ENCODE measurements at regions not wholly inside any gene's neighbourhood (a gene's known extent, or its start where the extent isn't known, plus 50 kb on each side); places are given as distances from the start of the nearest gene placed in this dataset.
"Not testable (repeated sequence)": the region's sequence is repeated elsewhere in the genome, so short reads cannot be mapped to it uniquely, and the experiment has no call there.

DNA sequence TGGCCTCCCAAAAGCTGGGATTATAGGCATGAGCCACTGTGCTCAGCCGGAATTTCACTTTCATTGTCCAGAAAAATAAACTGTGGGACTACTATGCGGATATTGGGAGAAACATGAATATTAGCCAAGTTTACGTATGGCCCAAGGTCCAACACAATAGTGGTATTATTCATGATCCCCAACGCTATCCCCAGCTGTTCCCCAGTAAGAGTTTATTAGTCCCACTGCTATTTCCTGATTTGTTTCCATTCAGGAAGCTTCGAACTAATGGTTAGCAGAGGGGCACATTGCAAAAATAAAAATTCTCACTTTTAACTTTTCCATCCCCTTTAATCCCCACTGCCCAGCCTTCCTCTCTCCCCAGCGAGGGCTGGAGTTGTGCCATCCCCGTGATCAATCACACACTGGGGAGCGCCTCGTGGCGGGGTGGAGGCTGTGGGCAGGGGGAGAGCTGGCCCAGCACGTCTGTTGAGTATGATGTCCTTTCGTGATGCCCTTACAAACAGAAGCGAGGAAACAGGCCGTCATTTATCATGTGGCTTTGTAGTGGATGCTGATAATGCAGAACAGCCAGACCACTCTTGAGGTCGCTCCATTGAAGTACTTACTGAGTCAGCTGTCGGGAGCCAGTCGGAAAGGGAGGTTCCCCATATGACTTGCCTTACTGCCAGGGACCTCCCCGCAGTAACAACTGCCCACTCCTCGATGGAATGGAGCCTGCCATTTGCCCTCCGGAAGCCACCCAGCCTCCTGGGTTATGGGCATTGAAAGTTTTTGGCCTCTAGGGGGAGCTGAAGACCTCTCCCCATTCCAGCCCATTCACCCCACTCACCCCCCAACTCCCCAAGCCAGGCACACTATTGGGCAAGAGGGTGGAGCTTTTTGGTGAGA, 117.0 kb downstream of the KDR start:
- TF ChIP-seq, protein P1, sequence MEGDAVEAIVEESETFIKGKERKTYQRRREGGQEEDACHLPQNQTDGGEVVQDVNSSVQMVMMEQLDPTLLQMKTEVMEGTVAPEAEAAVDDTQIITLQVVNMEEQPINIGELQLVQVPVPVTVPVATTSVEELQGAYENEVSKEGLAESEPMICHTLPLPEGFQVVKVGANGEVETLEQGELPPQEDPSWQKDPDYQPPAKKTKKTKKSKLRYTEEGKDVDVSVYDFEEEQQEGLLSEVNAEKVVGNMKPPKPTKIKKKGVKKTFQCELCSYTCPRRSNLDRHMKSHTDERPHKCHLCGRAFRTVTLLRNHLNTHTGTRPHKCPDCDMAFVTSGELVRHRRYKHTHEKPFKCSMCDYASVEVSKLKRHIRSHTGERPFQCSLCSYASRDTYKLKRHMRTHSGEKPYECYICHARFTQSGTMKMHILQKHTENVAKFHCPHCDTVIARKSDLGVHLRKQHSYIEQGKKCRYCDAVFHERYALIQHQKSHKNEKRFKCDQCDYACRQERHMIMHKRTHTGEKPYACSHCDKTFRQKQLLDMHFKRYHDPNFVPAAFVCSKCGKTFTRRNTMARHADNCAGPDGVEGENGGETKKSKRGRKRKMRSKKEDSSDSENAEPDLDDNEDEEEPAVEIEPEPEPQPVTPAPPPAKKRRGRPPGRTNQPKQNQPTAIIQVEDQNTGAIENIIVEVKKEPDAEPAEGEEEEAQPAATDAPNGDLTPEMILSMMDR (conservative IDR thresholded peaks at IDR 0.05; ENCODE audit: low read depth, low read length): peak; percentile 52
- DNase-seq (ENCODE audit: low read depth): no peak
- H3K4me3 ChIP-seq (ENCODE audit: low read depth, low read length): no peak overlapping the region

DNA sequence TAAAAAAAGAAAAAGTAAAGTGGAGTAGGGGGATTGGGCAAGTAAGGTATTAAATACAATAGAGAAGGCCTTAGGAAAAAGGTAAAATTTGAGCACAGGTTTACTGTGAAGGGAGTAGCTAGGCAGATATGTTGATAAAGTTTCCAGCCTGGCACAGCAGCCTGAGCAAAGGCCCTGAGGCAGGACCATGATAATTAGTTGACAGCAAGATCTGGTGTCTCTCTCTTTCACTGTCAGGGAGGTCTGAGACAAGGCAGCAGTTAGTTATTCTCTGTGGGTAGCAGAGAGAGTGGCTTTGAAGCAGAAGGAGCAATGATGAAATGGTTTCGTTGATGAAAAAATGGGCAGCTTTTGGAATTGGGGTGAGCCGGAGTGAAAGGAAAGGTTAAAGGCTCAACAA, 119.5 kb downstream of the KDR start:
- no peak overlapping the region for H3K4me3 ChIP-seq (ENCODE audit: low read depth, low read length)
- DNase-seq (ENCODE audit: low read depth): no peak
- TF ChIP-seq, protein P1 (conservative IDR thresholded peaks at IDR 0.05; ENCODE audit: low read depth, low read length): no peak

DNA sequence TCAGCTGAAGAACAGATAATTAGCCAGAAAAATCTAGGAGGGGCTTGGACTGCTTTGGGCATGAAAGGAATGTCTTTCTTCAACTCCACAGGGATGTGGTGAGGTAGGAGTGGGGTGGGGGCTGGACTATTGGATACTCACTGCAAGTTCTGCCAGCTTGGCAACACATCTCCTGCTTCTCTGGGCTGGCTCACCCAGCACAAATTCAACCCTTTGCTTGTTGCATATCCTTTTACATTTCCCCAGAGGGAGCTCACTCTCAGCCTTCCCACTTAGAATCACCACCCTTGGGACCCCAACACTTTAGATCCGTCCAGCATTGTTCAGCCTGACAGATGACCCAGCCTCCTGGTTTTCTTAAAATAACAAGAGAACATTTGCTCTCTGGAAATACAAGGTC, 120.6 kb downstream of the KDR start:
- no peak overlapping the region for H3K4me3 ChIP-seq (ENCODE audit: low read depth, low read length)
- no peak for DNase-seq (ENCODE audit: low read depth)
- TF ChIP-seq, protein P1 (conservative IDR thresholded peaks at IDR 0.05; ENCODE audit: low read depth, low read length): no peak

DNA sequence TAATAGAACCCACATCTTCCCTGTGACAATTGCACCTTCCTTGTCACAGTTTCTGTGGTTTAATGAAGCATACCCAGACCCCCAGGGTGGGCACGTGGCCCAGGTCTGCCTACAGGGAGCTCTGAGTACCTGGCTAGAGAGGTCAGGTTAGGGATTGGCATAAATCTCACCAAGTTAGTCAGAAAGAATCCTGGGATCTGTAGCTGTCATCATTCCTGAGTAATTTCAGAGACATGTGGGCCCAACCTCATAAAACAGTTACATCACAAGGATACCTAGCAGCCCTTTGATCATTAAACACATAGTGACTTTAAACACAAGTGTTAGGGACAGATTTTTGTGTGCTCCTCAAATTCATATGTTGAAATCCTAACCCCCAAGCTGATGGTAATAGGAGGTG, 123.0 kb downstream of the KDR start:
- TF ChIP-seq, protein P1 (conservative IDR thresholded peaks at IDR 0.05; ENCODE audit: low read depth, low read length): no peak
- no peak for DNase-seq (ENCODE audit: low read depth)
- no peak overlapping the region for H3K4me3 ChIP-seq (ENCODE audit: low read depth, low read length)

DNA sequence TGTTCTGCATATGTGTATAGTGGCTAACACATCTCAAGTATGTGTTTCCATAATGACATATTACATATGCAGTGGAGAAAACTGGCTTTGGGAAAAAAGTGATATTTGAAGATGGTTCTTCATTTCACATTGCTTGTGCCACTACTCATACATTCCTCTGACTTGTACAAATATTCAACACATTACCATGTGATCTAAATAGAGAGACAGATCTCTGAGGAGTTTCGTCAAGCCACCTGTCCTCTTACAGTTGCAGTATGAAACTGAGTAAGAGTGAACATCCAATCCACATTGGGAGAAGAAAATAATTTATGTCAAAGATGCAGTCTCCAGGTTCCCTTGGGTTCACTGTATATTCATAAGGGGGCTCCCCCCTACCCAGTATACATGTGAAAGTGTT, 123.9 kb downstream of the KDR start:
- no peak for DNase-seq (ENCODE audit: low read depth)
- no peak overlapping the region for H3K4me3 ChIP-seq (ENCODE audit: low read depth, low read length)
- TF ChIP-seq, protein P1 (conservative IDR thresholded peaks at IDR 0.05; ENCODE audit: low read depth, low read length): no peak

DNA sequence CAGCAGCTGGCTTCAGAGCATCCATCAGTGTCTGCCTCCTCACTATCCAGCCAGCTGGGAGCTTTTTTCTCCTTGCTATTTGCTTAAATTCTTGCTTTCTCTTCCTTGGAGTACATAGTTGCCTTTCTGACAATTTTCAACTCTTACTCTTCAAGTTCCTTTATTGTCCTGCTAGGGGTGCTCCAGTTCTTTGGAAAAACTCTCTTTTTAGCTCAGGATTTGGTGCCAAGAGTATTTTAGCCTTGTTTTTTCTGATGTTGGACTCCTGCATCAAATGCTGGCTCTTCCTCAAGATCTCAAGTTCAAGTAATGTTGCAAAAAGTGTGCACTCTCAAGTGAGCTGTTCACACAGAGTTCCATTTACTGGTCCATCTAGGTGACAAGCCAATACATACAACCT, 126.4 kb downstream of the KDR start:
- TF ChIP-seq, protein P1 (conservative IDR thresholded peaks at IDR 0.05; ENCODE audit: low read depth, low read length): peak; percentile 56
- no peak overlapping the region for H3K4me3 ChIP-seq (ENCODE audit: low read depth, low read length)
- DNase-seq (ENCODE audit: low read depth): no peak

DNA sequence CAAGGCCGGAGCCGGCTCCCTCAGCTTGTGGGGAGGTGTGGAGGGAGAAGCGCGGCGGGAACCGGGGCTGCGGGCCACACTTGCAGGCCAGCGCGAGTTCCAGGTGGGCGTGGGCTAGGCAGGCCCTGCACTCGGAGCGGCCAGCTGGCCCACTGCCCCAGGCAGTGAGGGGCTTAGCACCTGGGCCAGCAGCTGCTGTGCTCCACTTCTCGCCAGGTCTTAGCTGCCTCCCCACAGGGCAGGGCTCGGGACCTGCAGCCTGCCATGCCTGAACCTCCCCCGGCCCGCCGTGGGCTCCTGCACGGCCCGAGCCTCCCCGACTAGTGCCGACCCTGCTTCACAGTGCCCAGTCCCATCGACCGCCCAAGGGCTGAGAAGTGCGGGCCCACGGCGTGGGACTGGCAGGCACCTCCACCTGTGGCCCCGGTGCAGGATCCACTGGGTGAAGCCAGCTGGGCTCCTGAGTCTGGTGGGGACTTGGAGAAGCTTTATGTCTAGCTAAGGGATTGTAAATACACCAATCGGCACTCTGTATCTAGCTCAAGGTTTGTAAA, 131.8 kb downstream of the KDR start:
- not testable (repeated sequence) for H3K4me3 ChIP-seq (ENCODE audit: low read depth, low read length); DNase-seq (ENCODE audit: low read depth)
